PC-9 (cell line): ENCODE measurements at regions not wholly inside any gene's neighbourhood (a gene's known extent, or its start where the extent isn't known, plus 50 kb on each side); places are given as distances from the start of the nearest gene placed in this dataset.

ENCODE experiments used
- BruUV-seq: library from RNA; stranded (reverse); fragments of 400-500 nt; replicated peaks from 2 replicates; lab custom pipeline; 2021; lab: Mats Ljungman, UMichigan
- CTCF ChIA-PET: fragments of 300-600 bp; sonication (Branson Sonifier 250); formaldehyde crosslinking; loops from one replicate; lab custom pipeline; 2022; ENCODE audit warnings: antibody characterized with exemption; lab: Charles Lee
- POLR2A ChIA-PET: fragments of 300-600 bp; sonication (Branson Sonifier 250); formaldehyde crosslinking; loops from one replicate; lab custom pipeline; 2022; ENCODE audit warnings: antibody characterized with exemption; ENCODE audit not compliant: unreplicated experiment; lab: Charles Lee
- DNase-seq, 2 experiments: peaks; one replicate each; pipeline versions ENCODE4 v3.0.0 to v3.0.0-alpha.2; 2015 to 2022; ENCODE audit warnings: mixed read lengths in 1 of 2
- H2AFZ ChIP-seq: fragments of 200-600 bp; sonication (generic); 2 replicates; pipeline ENCODE4 v1.8.1; 2017; ENCODE audit warnings: antibody characterized with exemption
- H3F3A ChIP-seq: fragments of 200-600 bp; sonication (generic); 2 replicates; pipeline ENCODE4 v1.8.1; 2017; ENCODE audit warnings: antibody characterized with exemption, mild to moderate bottlenecking, low read depth; ENCODE audit not compliant: insufficient read depth
- H3K27ac ChIP-seq: fragments of 200-600 bp; sonication (generic); 2 replicates; pipeline ENCODE4 v1.6.1; 2016; ENCODE audit warnings: mixed run types
- H3K27me3 ChIP-seq: fragments of 200-600 bp; sonication (generic); 2 replicates; pipeline ENCODE4 v1.6.1; 2016; ENCODE audit warnings: low read depth, mixed run types; ENCODE audit not compliant: insufficient read depth
- H3K36me3 ChIP-seq: fragments of 200-600 bp; sonication (generic); 2 replicates; pipeline ENCODE4 v1.6.1; 2016; ENCODE audit warnings: low read depth, mixed run types
- H3K4me1 ChIP-seq: fragments of 200-600 bp; sonication (generic); replicated peaks from 2 replicates; pipeline ENCODE4 v1.6.1; 2016; ENCODE audit warnings: mixed run types; ENCODE audit not compliant: insufficient read depth
- H3K4me2 ChIP-seq: fragments of 200-600 bp; sonication (generic); 2 replicates; pipeline ENCODE4 v1.6.1; 2017; ENCODE audit warnings: mixed run types
- H3K4me3 ChIP-seq: fragments of 200-600 bp; sonication (generic); 2 replicates; pipeline ENCODE4 v1.6.1; 2016; ENCODE audit warnings: mixed run types
- H3K79me2 ChIP-seq: fragments of 200-600 bp; sonication (generic); 2 replicates; pipeline ENCODE4 v1.6.1; 2017; ENCODE audit warnings: low read depth, mixed run types
- H3K9me2 ChIP-seq: fragments of 200-600 bp; sonication (generic); 2 replicates; pipeline ENCODE4 v1.8.1; 2017; ENCODE audit warnings: mild to moderate bottlenecking; ENCODE audit not compliant: insufficient read depth
- H3K9me3 ChIP-seq: fragments of 200-600 bp; sonication (generic); 2 replicates; pipeline ENCODE4 v1.8.1; 2016; ENCODE audit warnings: low read depth; ENCODE audit not compliant: insufficient read depth
- H4K20me1 ChIP-seq: fragments of 200-600 bp; sonication (generic); 2 replicates; pipeline ENCODE4 v1.8.1; 2017; ENCODE audit not compliant: insufficient read depth
- CTCF ChIP-seq: fragments of 200-600 bp; sonication (generic); conservative IDR thresholded peaks from 2 replicates; pipeline ENCODE4 v1.6.1; 2017; ENCODE audit warnings: mixed run types, antibody characterized with exemption, mild to moderate bottlenecking, moderate library complexity
- EZH2 ChIP-seq: fragments of 200-600 bp; sonication (generic); IDR thresholded peaks from 2 replicates; pipeline ENCODE4 v1.8.0; 2017; ENCODE audit warnings: antibody characterized with exemption, low read depth
- intact Hi-C: fragments of 100-400 bp; cut with micrococcal nuclease; formaldehyde crosslinking; loops from one replicate; pipeline ENCODE4 v1.10.0; 2022; ENCODE audit not compliant: unreplicated experiment

- Histone ChIP-seq H3F3A (no peaks in the 10 kb centered on the region), H3K4me2 (no peak overlapping the region), H2AFZ (no peak overlapping the region), H3K79me2 (no peaks in the 10 kb centered on the region), H3K27me3 (no peaks in the 10 kb centered on the region), H3K9me3 (no peaks in the 10 kb centered on the region), H3K9me2 (no peaks in the 10 kb centered on the region), H4K20me1 (no peaks in the 10 kb centered on the region), H3K4me3 (no peak overlapping the region), H3K4me1 (no peaks in the 10 kb centered on the region), H3K27ac (no peak overlapping the region), H3K36me3 (no peaks in the 10 kb centered on the region)
- BruUV-seq: no TSS peak
- TF ChIP-seq CTCF: no peak
- ChIA-PET POLR2A (no interaction called here), CTCF (no interaction called here)
- DNase-seq: no peak
- intact Hi-C loops: no loop called here
These were observed 365.9 kb downstream of the PTPRU start for GRCh38 chr1:29602203-29602602.

GRCh38 chr1:29601021-29601420 is 364.7 kb downstream of the PTPRU start:
- no peak overlapping the region for H3K4me3 ChIP-seq
- no peak for DNase-seq
- intact Hi-C loops: no loop called here
- H4K20me1 ChIP-seq: no peaks in the 10 kb centered on the region
- H3K4me2 ChIP-seq: no peak overlapping the region
- H3K79me2 ChIP-seq: no peaks in the 10 kb centered on the region
- no peak overlapping the region for H2AFZ ChIP-seq
- no peaks in the 10 kb centered on the region for H3K4me1 ChIP-seq
- POLR2A ChIA-PET: no interaction called here
- H3K27ac ChIP-seq: no peak overlapping the region
- no TSS peak for BruUV-seq
- TF ChIP-seq EZH2 (no peak), CTCF (no peak)
- CTCF ChIA-PET: no interaction called here
- no peaks in the 10 kb centered on the region for H3K27me3 ChIP-seq
- no peaks in the 10 kb centered on the region for H3K9me2 ChIP-seq
- no peaks in the 10 kb centered on the region for H3K36me3 ChIP-seq
- H3F3A ChIP-seq: no peaks in the 10 kb centered on the region
- no peaks in the 10 kb centered on the region for H3K9me3 ChIP-seq

GRCh38 chr1:29599826-29600225 is 363.5 kb downstream of the PTPRU start:
- H3K79me2 ChIP-seq: no peaks in the 10 kb centered on the region
- ChIA-PET POLR2A (no interaction called here), CTCF (no interaction called here)
- TF ChIP-seq CTCF (no peak), EZH2 (no peak)
- H3K4me1 ChIP-seq: no peaks in the 10 kb centered on the region
- intact Hi-C loops: no loop called here
- H3K27me3 ChIP-seq: no peaks in the 10 kb centered on the region
- DNase-seq: no peak
- no TSS peak for BruUV-seq
- no peaks in the 10 kb centered on the region for H3K9me2 ChIP-seq
- no peaks in the 10 kb centered on the region for H3K9me3 ChIP-seq
- no peak overlapping the region for H2AFZ ChIP-seq
- H3K4me2 ChIP-seq: no peak overlapping the region
- H4K20me1 ChIP-seq: no peaks in the 10 kb centered on the region
- no peaks in the 10 kb centered on the region for H3K36me3 ChIP-seq
- no peaks in the 10 kb centered on the region for H3F3A ChIP-seq
- H3K4me3 ChIP-seq: no peak overlapping the region
- no peak overlapping the region for H3K27ac ChIP-seq
